Uterus (tissue), 2 donors: ENCODE measurements at regions not wholly inside any gene's neighbourhood (a gene's known extent, or its start where the extent isn't known, plus 50 kb on each side); places are given as distances from the start of the nearest gene placed in this dataset.

Experiments
- POLR2A ChIP-seq, 2 donors: fragments of 450-650 bp; IDR thresholded peaks; one replicate each; pipeline ENCODE4 v1.6.1; 2016; ENCODE audit warnings: antibody characterized with exemption in 2 of 2, mild to moderate bottlenecking in 1 of 2, moderate library complexity in 1 of 2
- TF ChIP-seq, protein P1 (sequence below), 4 experiments: fragments of 200-600 bp in 2 of 4; fragments of 450-650 bp in 2 of 4; sonication (generic) in 2 of 4; IDR thresholded peaks; one replicate each; pipeline ENCODE4 v1.5.1; 2016 to 2019; ENCODE audit warnings: antibody characterized with exemption in 4 of 4, mild to moderate bottlenecking in 2 of 4, moderate library complexity in 1 of 4

DNA sequence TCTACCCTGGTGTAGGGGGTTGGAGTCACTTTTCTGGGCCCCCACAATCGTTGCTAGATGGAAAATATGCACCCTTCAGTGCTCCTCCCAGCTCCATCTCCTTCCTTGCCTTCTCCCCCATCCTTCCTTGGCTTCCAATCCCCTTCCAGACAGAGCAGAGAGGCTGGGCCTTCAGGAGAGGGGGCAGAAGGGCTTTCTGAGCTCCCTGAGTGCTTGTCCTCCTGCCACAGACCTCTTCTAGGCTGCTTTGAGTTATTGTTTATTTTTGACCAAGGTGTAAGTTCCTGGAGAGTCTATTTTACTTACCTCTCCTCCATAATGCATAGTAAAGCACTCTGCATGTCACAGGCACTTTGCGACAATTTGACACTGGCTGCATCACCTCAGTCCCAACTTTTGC, 96.4 kb upstream of the CNKSR3 start:
- TF ChIP-seq, protein P1, sequence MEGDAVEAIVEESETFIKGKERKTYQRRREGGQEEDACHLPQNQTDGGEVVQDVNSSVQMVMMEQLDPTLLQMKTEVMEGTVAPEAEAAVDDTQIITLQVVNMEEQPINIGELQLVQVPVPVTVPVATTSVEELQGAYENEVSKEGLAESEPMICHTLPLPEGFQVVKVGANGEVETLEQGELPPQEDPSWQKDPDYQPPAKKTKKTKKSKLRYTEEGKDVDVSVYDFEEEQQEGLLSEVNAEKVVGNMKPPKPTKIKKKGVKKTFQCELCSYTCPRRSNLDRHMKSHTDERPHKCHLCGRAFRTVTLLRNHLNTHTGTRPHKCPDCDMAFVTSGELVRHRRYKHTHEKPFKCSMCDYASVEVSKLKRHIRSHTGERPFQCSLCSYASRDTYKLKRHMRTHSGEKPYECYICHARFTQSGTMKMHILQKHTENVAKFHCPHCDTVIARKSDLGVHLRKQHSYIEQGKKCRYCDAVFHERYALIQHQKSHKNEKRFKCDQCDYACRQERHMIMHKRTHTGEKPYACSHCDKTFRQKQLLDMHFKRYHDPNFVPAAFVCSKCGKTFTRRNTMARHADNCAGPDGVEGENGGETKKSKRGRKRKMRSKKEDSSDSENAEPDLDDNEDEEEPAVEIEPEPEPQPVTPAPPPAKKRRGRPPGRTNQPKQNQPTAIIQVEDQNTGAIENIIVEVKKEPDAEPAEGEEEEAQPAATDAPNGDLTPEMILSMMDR (IDR thresholded peaks at IDR 0.05) = no peak
- TF ChIP-seq POLR2A (IDR thresholded peaks at IDR 0.05) = no peak
